ENCODE measurements at regions not wholly inside any gene's neighbourhood (a gene's known extent, or its start where the extent isn't known, plus 50 kb on each side); places are given as distances from the start of the nearest gene placed in this dataset.

DNA sequence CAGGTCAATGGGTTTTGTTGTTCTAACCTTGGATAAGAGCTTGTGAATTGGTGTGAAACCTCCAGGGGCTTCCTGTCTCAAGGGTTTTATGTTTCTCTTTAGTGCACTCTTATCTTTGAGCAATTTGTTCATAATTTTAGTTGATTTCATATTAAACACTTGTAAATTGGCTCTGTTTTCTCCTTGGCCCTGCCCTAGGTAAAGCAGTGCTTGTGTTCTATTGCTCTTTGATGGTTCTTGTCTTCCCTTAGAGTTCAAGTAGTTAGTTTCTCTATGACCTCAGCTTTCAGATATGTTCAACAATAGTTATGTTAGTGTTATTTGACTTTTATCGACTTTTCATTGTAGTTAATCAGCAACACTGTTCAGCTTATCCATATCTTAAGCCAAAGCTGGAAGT, 566.4 kb upstream of the POT1 start:
- TF ChIP-seq, protein P1, sequence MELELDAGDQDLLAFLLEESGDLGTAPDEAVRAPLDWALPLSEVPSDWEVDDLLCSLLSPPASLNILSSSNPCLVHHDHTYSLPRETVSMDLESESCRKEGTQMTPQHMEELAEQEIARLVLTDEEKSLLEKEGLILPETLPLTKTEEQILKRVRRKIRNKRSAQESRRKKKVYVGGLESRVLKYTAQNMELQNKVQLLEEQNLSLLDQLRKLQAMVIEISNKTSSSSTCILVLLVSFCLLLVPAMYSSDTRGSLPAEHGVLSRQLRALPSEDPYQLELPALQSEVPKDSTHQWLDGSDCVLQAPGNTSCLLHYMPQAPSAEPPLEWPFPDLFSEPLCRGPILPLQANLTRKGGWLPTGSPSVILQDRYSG (tag; conservative IDR thresholded peaks at IDR 0.05; ENCODE audit: low read depth): no peak
- TF ChIP-seq NR2C2 (CRISPR knock-in tag; IDR thresholded peaks at IDR 0.05): no peak
- no peak for TF ChIP-seq NR2C2 (tag; IDR thresholded peaks at IDR 0.05)
- no peak for TF ChIP-seq ZBTB7A (IDR thresholded peaks at IDR 0.05; ENCODE audit: borderline replicate concordance, control insufficient read depth, low read depth, low read length)
- no peak for TF ChIP-seq POLR2A (conservative IDR thresholded peaks at IDR 0.05)
- TF ChIP-seq HNRNPK (IDR thresholded peaks at IDR 0.05; ENCODE audit: low read depth, low read length, poor library complexity, severe bottlenecking): no peak
- TF ChIP-seq, protein P2, sequence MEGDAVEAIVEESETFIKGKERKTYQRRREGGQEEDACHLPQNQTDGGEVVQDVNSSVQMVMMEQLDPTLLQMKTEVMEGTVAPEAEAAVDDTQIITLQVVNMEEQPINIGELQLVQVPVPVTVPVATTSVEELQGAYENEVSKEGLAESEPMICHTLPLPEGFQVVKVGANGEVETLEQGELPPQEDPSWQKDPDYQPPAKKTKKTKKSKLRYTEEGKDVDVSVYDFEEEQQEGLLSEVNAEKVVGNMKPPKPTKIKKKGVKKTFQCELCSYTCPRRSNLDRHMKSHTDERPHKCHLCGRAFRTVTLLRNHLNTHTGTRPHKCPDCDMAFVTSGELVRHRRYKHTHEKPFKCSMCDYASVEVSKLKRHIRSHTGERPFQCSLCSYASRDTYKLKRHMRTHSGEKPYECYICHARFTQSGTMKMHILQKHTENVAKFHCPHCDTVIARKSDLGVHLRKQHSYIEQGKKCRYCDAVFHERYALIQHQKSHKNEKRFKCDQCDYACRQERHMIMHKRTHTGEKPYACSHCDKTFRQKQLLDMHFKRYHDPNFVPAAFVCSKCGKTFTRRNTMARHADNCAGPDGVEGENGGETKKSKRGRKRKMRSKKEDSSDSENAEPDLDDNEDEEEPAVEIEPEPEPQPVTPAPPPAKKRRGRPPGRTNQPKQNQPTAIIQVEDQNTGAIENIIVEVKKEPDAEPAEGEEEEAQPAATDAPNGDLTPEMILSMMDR (IDR thresholded peaks at IDR 0.05 in 2 of 3, conservative IDR thresholded peaks at IDR 0.05 in 1 of 3; ENCODE audit: insufficient read depth in 2 of 3, low read depth in 1 of 3, low read length in 3 of 3): no peak
- no peak for TF ChIP-seq SNRNP70 (optimal IDR thresholded peaks at IDR 0.05; ENCODE audit: low read depth, low read length)
- no peak for TF ChIP-seq EGR1 (conservative IDR thresholded peaks at IDR 0.05)
- TF ChIP-seq ZNF644 (tag; IDR thresholded peaks at IDR 0.05; ENCODE audit: low read depth): no peak
- no peak for TF ChIP-seq ZKSCAN3 (CRISPR knock-in tag; IDR thresholded peaks at IDR 0.05)
- TF ChIP-seq ARNT (IDR thresholded peaks at IDR 0.05): no peak
